HepG2 (cell line): ENCODE measurements at regions not wholly inside any gene's neighbourhood (a gene's known extent, or its start where the extent isn't known, plus 50 kb on each side); places are given as distances from the start of the nearest gene placed in this dataset.

Experiments used
- PHF8 ChIP-seq: sonication (generic); formaldehyde crosslinking; IDR thresholded peaks from 2 replicates; pipeline ENCODE4 v1.5.0; 2020; ENCODE audit warnings: missing genetic modification reagents
- YY1 ChIP-seq: IDR thresholded peaks from 2 replicates; pipeline ENCODE4 v1.6.1; 2011; ENCODE audit warnings: low read length, low read depth, moderate library complexity, mild to moderate bottlenecking; ENCODE audit not compliant: insufficient read depth, insufficient replicate concordance
- ZNF326 ChIP-seq: sonication (generic); formaldehyde crosslinking; IDR thresholded peaks from 2 replicates; pipeline ENCODE4 v1.4.0; 2020; ENCODE audit warnings: missing genetic modification reagents, borderline replicate concordance

DNA sequence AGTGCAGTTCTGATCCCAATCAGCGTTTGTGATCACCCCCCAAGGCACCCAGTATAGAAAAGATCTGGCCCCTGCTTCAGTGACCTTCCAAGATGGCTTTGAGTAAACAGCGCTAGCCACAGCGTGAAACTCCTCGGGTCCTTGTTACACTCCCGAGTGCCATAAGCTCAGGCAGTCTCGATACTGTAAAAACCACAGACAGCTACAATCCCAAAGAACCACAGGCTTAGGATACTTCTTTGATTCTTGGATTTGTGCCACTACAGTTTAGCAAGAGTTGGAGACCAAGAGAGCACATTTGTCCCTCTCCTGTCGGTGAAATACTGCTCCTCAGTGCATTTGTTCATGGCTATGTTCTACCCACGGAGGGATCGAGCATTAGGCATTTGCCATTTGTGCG, 352.5 kb upstream of the ZNF521 start:
- TF ChIP-seq YY1 (no peak), ZNF326 (CRISPR knock-in tag) (no peak), PHF8 (CRISPR knock-in tag) (no peak)
